IMR-90 (cell line): ENCODE measurements at regions not wholly inside any gene's neighbourhood (a gene's known extent, or its start where the extent isn't known, plus 50 kb on each side); places are given as distances from the start of the nearest gene placed in this dataset.

Experiments
- ATAC-seq: fragments of 200-7000 bp; cut with Tn5 transposase; 2 replicates; pipeline ENCODE4 v1.9.1; 2020; ENCODE audit warnings: low read depth, mild to moderate bottlenecking, moderate library complexity
- BruUV-seq: library from RNA; stranded (reverse); fragments of 400-500 nt; replicated peaks from 2 replicates; lab custom pipeline; 2021; lab: Mats Ljungman, UMichigan
- CTCF ChIA-PET: fragments of 300-600 bp; formaldehyde crosslinking; extraction: SDS; loops from one replicate; lab custom pipeline; 2021; ENCODE audit warnings: antibody characterized with exemption; lab: Yijun Ruan, JAX
- POLR2A ChIA-PET: fragments of 300-600 bp; sonication (Branson Sonifier 250); formaldehyde crosslinking; loops from one replicate; lab custom pipeline; 2022; ENCODE audit warnings: antibody characterized with exemption; ENCODE audit not compliant: unreplicated experiment; lab: Charles Lee
- DNase-seq: peaks from one replicate; pipeline ENCODE4 v3.0.0; 2013
- H2AFZ ChIP-seq: replicated peaks from 2 replicates; pipeline ENCODE3; 2013; ENCODE audit warnings: low read length, mild to moderate bottlenecking; ENCODE audit not compliant: poor library complexity
- H2AK5ac ChIP-seq: 2 replicates; pipeline ENCODE4 v1.6.1; 2013; ENCODE audit warnings: low read depth, low read length, inconsistent platforms
- H2AK9ac ChIP-seq: replicated peaks from 2 replicates; pipeline ENCODE3; 2013; ENCODE audit warnings: mild to moderate bottlenecking, low read depth, low read length, moderate library complexity; ENCODE audit not compliant: poor library complexity
- H2BK120ac ChIP-seq: 2 replicates; pipeline ENCODE4 v1.6.1; 2013; ENCODE audit warnings: low read depth, low read length, inconsistent platforms
- H2BK15ac ChIP-seq: 3 replicates; pipeline ENCODE4 v1.6.1; 2013; ENCODE audit warnings: low read depth, low read length, inconsistent platforms
- H2BK20ac ChIP-seq: 2 replicates; pipeline ENCODE4 v1.6.1; 2013; ENCODE audit warnings: low read depth, mild to moderate bottlenecking, inconsistent platforms, low read length, moderate library complexity
- H2BK5ac ChIP-seq: 2 replicates; pipeline ENCODE4 v1.6.1; 2013; ENCODE audit warnings: mild to moderate bottlenecking, low read depth, low read length, inconsistent platforms; ENCODE audit not compliant: poor library complexity, severe bottlenecking
- H3K14ac ChIP-seq: replicated peaks from 2 replicates; pipeline ENCODE4 v1.6.1; 2013; ENCODE audit warnings: low read depth, low read length, inconsistent platforms
- H3K18ac ChIP-seq: 2 replicates; pipeline ENCODE4 v1.6.1; 2013; ENCODE audit warnings: low read depth, low read length, control low read depth
- H3K23ac ChIP-seq: 2 replicates; pipeline ENCODE4 v1.6.1; 2013; ENCODE audit warnings: low read depth, low read length, inconsistent platforms
- H3K27ac ChIP-seq: 2 replicates; pipeline ENCODE4 v1.5.1; 2013; ENCODE audit warnings: mild to moderate bottlenecking, control low read depth, low read length; ENCODE audit not compliant: insufficient read depth
- H3K27me3 ChIP-seq: 2 replicates; pipeline ENCODE4 v1.6.1; 2013; ENCODE audit warnings: low read length; ENCODE audit not compliant: control insufficient read depth, insufficient read depth
- H3K36me3 ChIP-seq: 2 replicates; pipeline ENCODE4 v1.6.1; 2013; ENCODE audit warnings: low read length, mixed read lengths; ENCODE audit not compliant: control insufficient read depth, insufficient read depth
- H3K4ac ChIP-seq: 2 replicates; pipeline ENCODE4 v1.6.1; 2013; ENCODE audit warnings: low read depth, low read length, inconsistent platforms
- H3K4me1 ChIP-seq: 2 replicates; pipeline ENCODE4 v1.6.1; 2013; ENCODE audit warnings: low read length, mixed read lengths; ENCODE audit not compliant: control insufficient read depth, insufficient read depth
- H3K4me2 ChIP-seq: 2 replicates; pipeline ENCODE4 v1.6.1; 2013; ENCODE audit warnings: low read depth, mild to moderate bottlenecking, control low read depth, low read length, moderate library complexity
- H3K4me3 ChIP-seq: 2 replicates; pipeline ENCODE4 v1.5.1; 2013; ENCODE audit warnings: low read depth, mild to moderate bottlenecking, control low read depth, low read length, moderate library complexity; ENCODE audit not compliant: insufficient read depth
- H3K56ac ChIP-seq: 2 replicates; pipeline ENCODE4 v1.6.1; 2013; ENCODE audit warnings: low read length, inconsistent platforms; ENCODE audit not compliant: insufficient read depth; ENCODE audit errors: extremely low read depth
- H3K79me1 ChIP-seq, 2 experiments: 2 replicates each; pipeline ENCODE4 v1.6.1; 2013; ENCODE audit warnings: low read length in 2 of 2, inconsistent platforms in 1 of 2, low read depth in 1 of 2
- H3K9ac ChIP-seq: 2 replicates; pipeline ENCODE4 v1.6.1; 2013; ENCODE audit warnings: low read depth, low read length, control low read depth
- H3K9me1 ChIP-seq: 2 replicates; pipeline ENCODE4 v1.6.1; 2013; ENCODE audit warnings: low read length, inconsistent platforms; ENCODE audit not compliant: insufficient read depth
- H3K9me3 ChIP-seq: 2 replicates; pipeline ENCODE4 v1.6.1; 2013; ENCODE audit warnings: low read length; ENCODE audit not compliant: control insufficient read depth, insufficient read depth
- H4K20me1 ChIP-seq: 2 replicates; pipeline ENCODE4 v1.6.1; 2013; ENCODE audit warnings: low read length, inconsistent platforms; ENCODE audit not compliant: insufficient read depth
- H4K5ac ChIP-seq: 2 replicates; pipeline ENCODE4 v1.6.1; 2013; ENCODE audit warnings: mild to moderate bottlenecking, low read depth, low read length, control low read depth
- H4K8ac ChIP-seq, 2 experiments: 2 replicates each; pipeline ENCODE4 v1.6.1; 2013; ENCODE audit warnings: low read depth in 2 of 2, low read length in 2 of 2, control low read depth in 1 of 2, inconsistent platforms in 1 of 2
- H4K91ac ChIP-seq: 2 replicates; pipeline ENCODE4 v1.6.1; 2013; ENCODE audit warnings: low read depth, low read length, inconsistent platforms; ENCODE audit not compliant: insufficient read depth
- BHLHE40 ChIP-seq: fragments of 150-350 bp; IDR thresholded peaks from 2 replicates; pipeline ENCODE4 v1.6.1; 2016; ENCODE audit warnings: mild to moderate bottlenecking, low read depth, low read length
- FOS ChIP-seq: fragments of 150-350 bp; IDR thresholded peaks from 2 replicates; pipeline ENCODE4 v1.6.1; 2016; ENCODE audit warnings: low read depth, low read length
- MAFK ChIP-seq: IDR thresholded peaks from 2 replicates; pipeline ENCODE4 v1.6.1; 2012; ENCODE audit warnings: low read depth, low read length, improper control_type of control experiment
- POLR2A ChIP-seq: IDR thresholded peaks from 2 replicates; pipeline ENCODE4 v1.6.1; 2012; ENCODE audit warnings: mild to moderate bottlenecking, low read depth, low read length
- RAD21 ChIP-seq: IDR thresholded peaks from 2 replicates; pipeline ENCODE4 v1.6.1; 2012; ENCODE audit warnings: low read length, improper control_type of control experiment
- RFX5 ChIP-seq: IDR thresholded peaks from 2 replicates; pipeline ENCODE4 v1.8.0; 2012; ENCODE audit warnings: low read depth, mild to moderate bottlenecking, low read length, moderate library complexity
- SMC3 ChIP-seq: fragments of 150-350 bp; IDR thresholded peaks from 2 replicates; pipeline ENCODE4 v1.6.1; 2016; ENCODE audit warnings: low read depth, mild to moderate bottlenecking, antibody characterized with exemption, low read length, moderate library complexity
- WGBS, 2 experiments: methylation state at CpG; one replicate each; pipeline versions ENCODE4 v1.1.5 to v1.1.7; 2013; ENCODE audit warnings: missing lambda C conversion rate in 2 of 2; ENCODE audit not compliant: insufficient read length in 1 of 2; ENCODE audit errors: extremely low coverage in 2 of 2; 5-methylcytosine and 5-hydroxymethylcytosine counted together
- dilution Hi-C: fragments of 300-500 bp; cut with HindIII; formaldehyde crosslinking; loops from one replicate; pipeline ENCODE4 v1.14.3; 2018; ENCODE audit warnings: low sequenced_read_pairs; ENCODE audit not compliant: unreplicated experiment
- in situ Hi-C: fragments of 300-500 bp; cut with MboI; formaldehyde crosslinking; loops from 3 replicates; pipeline ENCODE4 v1.14.3; 2019; ENCODE audit warnings: low sequenced_read_pairs, inconsistent platforms, mixed read lengths
- intact Hi-C: fragments of 100-400 bp; cut with micrococcal nuclease; formaldehyde crosslinking; loops from 2 replicates; pipeline ENCODE4 v1.10.0; 2022
- TF ChIP-seq, protein P1 (sequence below): fragments of 150-350 bp; IDR thresholded peaks from 2 replicates; pipeline ENCODE4 v1.6.1; 2017; ENCODE audit warnings: mild to moderate bottlenecking, antibody characterized with exemption, low read length, low read depth
- TF ChIP-seq, protein P2 (sequence below): fragments of 150-350 bp; IDR thresholded peaks from 2 replicates; pipeline ENCODE4 v1.6.1; 2016; ENCODE audit warnings: low read depth, mild to moderate bottlenecking, low read length, moderate library complexity, borderline replicate concordance

DNA sequence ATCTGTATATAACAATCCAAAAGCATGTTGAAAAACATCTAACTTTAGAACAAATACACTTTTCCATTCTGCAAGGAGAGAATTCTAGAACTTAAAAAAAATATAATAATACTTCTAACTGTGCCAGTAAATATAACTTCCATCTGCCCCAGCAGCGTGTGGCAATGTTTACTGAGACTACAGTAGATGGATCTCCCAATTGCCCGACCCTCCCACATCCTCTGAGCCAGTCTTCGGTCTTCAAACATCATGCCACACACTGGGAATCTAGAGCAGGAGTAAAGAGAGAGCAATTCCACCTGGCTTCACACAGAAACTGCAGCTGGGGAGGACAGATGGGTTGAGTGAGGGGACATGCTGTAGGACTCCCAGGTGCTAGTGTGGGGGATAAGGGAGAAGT is 121.3 kb upstream of the NHSL1 start:
- Histone ChIP-seq H3K4me3 (no peak overlapping the region), H2AFZ (peak overlapping the region; percentile 12), H3K9me1 (peaks cover 9% of the 10 kb centered on the region; the same call in 1 of the 2 replicates), H4K5ac (no peak overlapping the region), H3K9ac (no peak overlapping the region), H3K9me3 (no peaks in the 10 kb centered on the region), H3K56ac (no peak overlapping the region), H3K4me1 (peaks cover 4% of the 10 kb centered on the region; the same call in 1 of the 2 replicates), H3K23ac (no peak overlapping the region), H3K18ac (no peak overlapping the region), H2BK120ac (no peak overlapping the region), H2BK5ac (no peak overlapping the region), H3K79me1 (peaks cover 11 to 22% of the 10 kb centered on the region in 2 experiments), H4K20me1 (no peaks in the 10 kb centered on the region), H3K27me3 (no peaks in the 10 kb centered on the region), H2BK15ac (no peak overlapping the region), H4K91ac (no peak overlapping the region), H3K4me2 (no peak overlapping the region), H3K36me3 (no peaks in the 10 kb centered on the region), H2AK9ac (no peak overlapping the region), H2AK5ac (no peak overlapping the region), H4K8ac (no peak overlapping the region), H3K14ac (no peak overlapping the region), H3K4ac (no peak overlapping the region), H3K27ac (no peak overlapping the region), H2BK20ac (no peak overlapping the region)
- ATAC-seq, result no peak
- intact Hi-C loops (no loop called here), dilution Hi-C loops (no loop called here), in situ Hi-C loops (no loop called here)
- no CpG with 5 or more reads among the region's 3 CpGs for WGBS, 2 experiments
- TF ChIP-seq, protein P1, sequence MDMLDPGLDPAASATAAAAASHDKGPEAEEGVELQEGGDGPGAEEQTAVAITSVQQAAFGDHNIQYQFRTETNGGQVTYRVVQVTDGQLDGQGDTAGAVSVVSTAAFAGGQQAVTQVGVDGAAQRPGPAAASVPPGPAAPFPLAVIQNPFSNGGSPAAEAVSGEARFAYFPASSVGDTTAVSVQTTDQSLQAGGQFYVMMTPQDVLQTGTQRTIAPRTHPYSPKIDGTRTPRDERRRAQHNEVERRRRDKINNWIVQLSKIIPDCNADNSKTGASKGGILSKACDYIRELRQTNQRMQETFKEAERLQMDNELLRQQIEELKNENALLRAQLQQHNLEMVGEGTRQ, result no peak
- TF ChIP-seq POLR2A (no peak), RFX5 (no peak), FOS (no peak), MAFK (no peak), RAD21 (no peak), BHLHE40 (no peak), SMC3 (no peak)
- TF ChIP-seq, protein P2, sequence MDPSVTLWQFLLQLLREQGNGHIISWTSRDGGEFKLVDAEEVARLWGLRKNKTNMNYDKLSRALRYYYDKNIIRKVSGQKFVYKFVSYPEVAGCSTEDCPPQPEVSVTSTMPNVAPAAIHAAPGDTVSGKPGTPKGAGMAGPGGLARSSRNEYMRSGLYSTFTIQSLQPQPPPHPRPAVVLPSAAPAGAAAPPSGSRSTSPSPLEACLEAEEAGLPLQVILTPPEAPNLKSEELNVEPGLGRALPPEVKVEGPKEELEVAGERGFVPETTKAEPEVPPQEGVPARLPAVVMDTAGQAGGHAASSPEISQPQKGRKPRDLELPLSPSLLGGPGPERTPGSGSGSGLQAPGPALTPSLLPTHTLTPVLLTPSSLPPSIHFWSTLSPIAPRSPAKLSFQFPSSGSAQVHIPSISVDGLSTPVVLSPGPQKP, result no peak
- DNase-seq, result no peak
- ChIA-PET CTCF (no interaction called here), POLR2A (no interaction called here)
- no TSS peak for BruUV-seq
